ENCODE measurements at regions not wholly inside any gene's neighbourhood (a gene's known extent, or its start where the extent isn't known, plus 50 kb on each side); places are given as distances from the start of the nearest gene placed in this dataset.

GRCh38 chr2:49788300-49788699, 634.0 kb upstream of the FSHR start:
- Histone ChIP-seq H3F3A (ENCODE audit: insufficient read depth) (no peaks in the 10 kb centered on the region), H3K27ac (no peak overlapping the region), H3K9me2 (ENCODE audit: insufficient read depth) (no peaks in the 10 kb centered on the region), H3K9me3 (ENCODE audit: low read depth) (no peaks in the 10 kb centered on the region), H3K9ac (no peak overlapping the region), H3K36me3 (ENCODE audit: low read depth) (no peaks in the 10 kb centered on the region), H3K4me2 (ENCODE audit: unreplicated experiment) (no peak overlapping the region), H3K79me2 (ENCODE audit: insufficient read depth) (no peaks in the 10 kb centered on the region), H3K27me3 (replicated peaks; ENCODE audit: insufficient read depth) (no peaks in the 10 kb centered on the region), H4K20me1 (ENCODE audit: insufficient read depth) (no peaks in the 10 kb centered on the region), H3K4me1 (ENCODE audit: insufficient read depth) (no peaks in the 10 kb centered on the region), H2AFZ (no peak overlapping the region), H3K4me3 (no peak overlapping the region)
- in situ Hi-C loops (cut with MboI) = no loop called here
- DNase-seq = no peak
- TF ChIP-seq EZH2phosphoT487 (IDR thresholded peaks at IDR 0.05; ENCODE audit: insufficient read depth, low read depth) (no peak), EZH2 (IDR thresholded peaks at IDR 0.05; ENCODE audit: insufficient read depth, poor library complexity, severe bottlenecking) (no peak)

GRCh38 chr2:49780949-49781348, 626.6 kb upstream of the FSHR start:
- Histone ChIP-seq H4K20me1 (ENCODE audit: insufficient read depth) (no peaks in the 10 kb centered on the region), H3K4me2 (ENCODE audit: unreplicated experiment) (no peak overlapping the region), H3K79me2 (ENCODE audit: insufficient read depth) (no peaks in the 10 kb centered on the region), H3K9me3 (ENCODE audit: low read depth) (no peaks in the 10 kb centered on the region), H3K9me2 (ENCODE audit: insufficient read depth) (no peaks in the 10 kb centered on the region), H2AFZ (no peak overlapping the region), H3K27me3 (replicated peaks; ENCODE audit: insufficient read depth) (no peaks in the 10 kb centered on the region), H3K4me1 (ENCODE audit: insufficient read depth) (no peaks in the 10 kb centered on the region), H3F3A (ENCODE audit: insufficient read depth) (no peaks in the 10 kb centered on the region), H3K4me3 (no peak overlapping the region), H3K9ac (no peak overlapping the region), H3K36me3 (ENCODE audit: low read depth) (no peaks in the 10 kb centered on the region), H3K27ac (no peak overlapping the region)
- TF ChIP-seq EZH2 (IDR thresholded peaks at IDR 0.05; ENCODE audit: insufficient read depth, poor library complexity, severe bottlenecking) = no peak
- no peak for TF ChIP-seq EZH2phosphoT487 (IDR thresholded peaks at IDR 0.05; ENCODE audit: insufficient read depth, low read depth)
- no peak for DNase-seq
- WGBS, 2 experiments (ENCODE audit: low coverage in 1 of 2, low lambda C conversion rate in 2 of 2, missing lambda C conversion rate in 2 of 2) = 17 to 21% methylated on average over 2 of the region's 2 CpGs
- in situ Hi-C loops (cut with MboI) = no loop called here

DNA sequence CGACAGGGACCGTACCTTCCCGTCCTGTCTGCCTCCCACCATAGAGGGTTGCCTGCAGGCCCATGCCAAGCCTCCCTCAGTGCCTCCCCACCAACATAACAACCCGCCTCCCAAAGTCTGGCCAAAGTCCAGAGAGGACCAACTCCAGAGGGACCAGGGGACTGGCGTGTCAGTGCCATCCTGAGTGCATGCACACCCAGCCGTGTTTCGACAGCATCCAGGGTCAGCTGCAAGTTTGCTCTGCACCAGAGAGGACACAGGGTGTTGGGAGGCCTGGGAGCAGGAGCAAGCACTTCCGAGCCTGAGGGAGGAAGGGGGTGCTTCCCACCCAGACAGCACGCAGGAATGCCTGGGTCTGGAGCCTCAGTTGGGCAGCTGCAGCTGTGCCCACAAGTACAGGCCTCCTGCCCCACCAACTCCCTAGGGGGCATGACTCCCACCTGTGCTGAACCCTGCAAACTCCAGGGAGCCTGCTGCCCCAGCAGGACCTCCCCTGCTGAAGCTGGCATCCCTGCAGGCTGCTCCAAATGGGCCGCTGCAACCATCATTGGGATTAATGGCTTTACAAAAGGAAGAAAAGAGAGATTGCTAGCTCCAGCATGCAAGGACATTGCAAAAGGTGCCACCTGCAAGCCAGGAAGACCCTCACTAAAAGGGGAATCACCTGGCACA, 618.1 kb upstream of the FSHR start:
- Histone ChIP-seq H2AFZ (no peak overlapping the region), H3K9me2 (ENCODE audit: insufficient read depth) (no peaks in the 10 kb centered on the region), H3K36me3 (ENCODE audit: low read depth) (no peaks in the 10 kb centered on the region), H3K27ac (no peak overlapping the region), H3K4me2 (ENCODE audit: unreplicated experiment) (no peak overlapping the region), H3K4me3 (no peak overlapping the region), H3K27me3 (replicated peaks; ENCODE audit: insufficient read depth) (no peaks in the 10 kb centered on the region), H3F3A (ENCODE audit: insufficient read depth) (no peaks in the 10 kb centered on the region), H3K9me3 (ENCODE audit: low read depth) (no peaks in the 10 kb centered on the region), H4K20me1 (ENCODE audit: insufficient read depth) (no peaks in the 10 kb centered on the region), H3K79me2 (ENCODE audit: insufficient read depth) (no peaks in the 10 kb centered on the region), H3K4me1 (ENCODE audit: insufficient read depth) (no peaks in the 10 kb centered on the region), H3K9ac (no peak overlapping the region)
- DNase-seq = no peak
- 25 to 33% methylated on average over 9 to 10 of the region's 10 CpGs for WGBS, 2 experiments (ENCODE audit: low coverage in 1 of 2, low lambda C conversion rate in 2 of 2, missing lambda C conversion rate in 2 of 2)
- TF ChIP-seq EZH2phosphoT487 (IDR thresholded peaks at IDR 0.05; ENCODE audit: insufficient read depth, low read depth) (no peak), EZH2 (IDR thresholded peaks at IDR 0.05; ENCODE audit: insufficient read depth, poor library complexity, severe bottlenecking) (no peak)
- in situ Hi-C loops (cut with MboI) = no loop called here

DNA sequence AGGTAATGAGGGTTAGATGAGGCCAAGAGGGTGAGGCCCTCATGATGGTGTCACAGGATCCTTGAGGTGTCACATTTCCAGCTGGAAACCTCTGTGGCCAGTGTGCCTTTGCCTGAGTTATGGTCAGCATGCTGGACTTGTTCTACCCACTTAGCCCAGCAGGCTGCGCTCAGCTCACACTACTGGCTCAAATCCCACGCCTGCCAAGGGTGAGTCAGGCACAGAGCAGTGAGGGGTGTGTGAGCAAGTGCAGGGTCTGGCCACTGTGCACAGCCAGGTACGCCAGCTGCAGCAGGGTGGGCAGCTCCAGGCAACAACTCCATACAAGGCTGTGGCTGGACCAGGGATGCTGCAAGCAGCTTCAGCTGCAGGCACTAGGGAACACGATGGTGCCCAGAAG, 616.6 kb upstream of the FSHR start:
- DNase-seq = peak; percentile 0
- no peak overlapping the region for H3K27ac ChIP-seq

GRCh38 chr2:49767316-49767715, 613.0 kb upstream of the FSHR start:
- in situ Hi-C loops (cut with MboI) = no loop called here
- H3K9me3 ChIP-seq (ENCODE audit: low read depth) = no peaks in the 10 kb centered on the region
- H3K4me1 ChIP-seq (ENCODE audit: insufficient read depth) = no peaks in the 10 kb centered on the region
- H4K20me1 ChIP-seq (ENCODE audit: insufficient read depth) = no peaks in the 10 kb centered on the region
- no peaks in the 10 kb centered on the region for H3K79me2 ChIP-seq (ENCODE audit: insufficient read depth)
- TF ChIP-seq EZH2phosphoT487 (IDR thresholded peaks at IDR 0.05; ENCODE audit: insufficient read depth, low read depth) (no peak), EZH2 (IDR thresholded peaks at IDR 0.05; ENCODE audit: insufficient read depth, poor library complexity, severe bottlenecking) (no peak)
- H3K4me2 ChIP-seq (ENCODE audit: unreplicated experiment) = no peak overlapping the region
- H3K4me3 ChIP-seq = no peak overlapping the region
- H3F3A ChIP-seq (ENCODE audit: insufficient read depth) = no peaks in the 10 kb centered on the region
- no peaks in the 10 kb centered on the region for H3K36me3 ChIP-seq (ENCODE audit: low read depth)
- 7 to 8% methylated on average over 3 of the region's 3 CpGs for WGBS, 2 experiments (ENCODE audit: low coverage in 1 of 2, low lambda C conversion rate in 2 of 2, missing lambda C conversion rate in 2 of 2)
- DNase-seq = no peak
- no peak overlapping the region for H3K27ac ChIP-seq
- no peak overlapping the region for H3K9ac ChIP-seq
- H3K9me2 ChIP-seq (ENCODE audit: insufficient read depth) = no peaks in the 10 kb centered on the region
- no peak overlapping the region for H2AFZ ChIP-seq
- H3K27me3 ChIP-seq (replicated peaks; ENCODE audit: insufficient read depth) = no peaks in the 10 kb centered on the region

More for the DNA sequence above, 616.6 kb upstream of the FSHR start:
- WGBS, 2 experiments (ENCODE audit: low coverage in 1 of 2, low lambda C conversion rate in 2 of 2, missing lambda C conversion rate in 2 of 2) = 19 to 33% methylated on average over 4 of the region's 4 CpGs
- Histone ChIP-seq H3K9me2 (ENCODE audit: insufficient read depth) (no peaks in the 10 kb centered on the region), H2AFZ (no peak overlapping the region), H3K9me3 (ENCODE audit: low read depth) (no peaks in the 10 kb centered on the region), H3K36me3 (ENCODE audit: low read depth) (no peaks in the 10 kb centered on the region), H3K79me2 (ENCODE audit: insufficient read depth) (no peaks in the 10 kb centered on the region), H4K20me1 (ENCODE audit: insufficient read depth) (no peaks in the 10 kb centered on the region), H3K27me3 (replicated peaks; ENCODE audit: insufficient read depth) (no peaks in the 10 kb centered on the region), H3F3A (ENCODE audit: insufficient read depth) (no peaks in the 10 kb centered on the region), H3K4me3 (no peak overlapping the region), H3K4me1 (ENCODE audit: insufficient read depth) (no peaks in the 10 kb centered on the region), H3K4me2 (ENCODE audit: unreplicated experiment) (no peak overlapping the region), H3K9ac (no peak overlapping the region)
- TF ChIP-seq EZH2phosphoT487 (IDR thresholded peaks at IDR 0.05; ENCODE audit: insufficient read depth, low read depth) (no peak), EZH2 (IDR thresholded peaks at IDR 0.05; ENCODE audit: insufficient read depth, poor library complexity, severe bottlenecking) (no peak)
- in situ Hi-C loops (cut with MboI) = no loop called here
